ENCODE measurements at regions not wholly inside any gene's neighbourhood (a gene's known extent, or its start where the extent isn't known, plus 50 kb on each side); places are given as distances from the start of the nearest gene placed in this dataset.

GRCh38 chr17:72004611-72005331 is 116.0 kb upstream of the SOX9 start (continued):
- no peak for TF ChIP-seq RNF2 (IDR thresholded peaks at IDR 0.05; ENCODE audit: borderline replicate concordance, low read depth, low read length, missing control alignments, poor library complexity, severe bottlenecking)
- TF ChIP-seq NANOG (IDR thresholded peaks at IDR 0.05; ENCODE audit: insufficient read depth, low read depth, low read length, poor library complexity, severe bottlenecking) = no peak
- TF ChIP-seq BCL11A (IDR thresholded peaks at IDR 0.05; ENCODE audit: low read depth in 2 of 2, low read length in 2 of 2) = no peak
- no peak for TF ChIP-seq RBBP5 (IDR thresholded peaks at IDR 0.05; ENCODE audit: borderline replicate concordance, low read depth, low read length)
- TF ChIP-seq RAD21 (IDR thresholded peaks at IDR 0.05 in 1 of 2, conservative IDR thresholded peaks at IDR 0.05 in 1 of 2; ENCODE audit: low read depth in 2 of 2, low read length in 2 of 2) = no peak
